HUES6 (cell line): ENCODE measurements at regions not wholly inside any gene's neighbourhood (a gene's known extent, or its start where the extent isn't known, plus 50 kb on each side); places are given as distances from the start of the nearest gene placed in this dataset.

Source experiments
- H3K27ac ChIP-seq: 2 replicates; pipeline ENCODE4 v1.7.0; 2013; ENCODE audit warnings: low read depth, mild to moderate bottlenecking, low read length, inconsistent platforms
- H3K27me3 ChIP-seq: 2 replicates; pipeline ENCODE4 v1.6.1; 2013; ENCODE audit warnings: low read length; ENCODE audit not compliant: control insufficient read depth, insufficient read depth
- H3K36me3 ChIP-seq: 2 replicates; pipeline ENCODE4 v1.6.1; 2013; ENCODE audit warnings: low read length; ENCODE audit not compliant: control insufficient read depth, insufficient read depth
- H3K4me1 ChIP-seq: 2 replicates; pipeline ENCODE4 v1.6.1; 2013; ENCODE audit warnings: low read length; ENCODE audit not compliant: control insufficient read depth, insufficient read depth
- H3K4me3 ChIP-seq: 2 replicates; pipeline ENCODE4 v1.5.1; 2013; ENCODE audit warnings: low read depth, low read length
- H3K9ac ChIP-seq: one replicate; pipeline ENCODE4 v1.6.1; 2013; ENCODE audit warnings: mild to moderate bottlenecking, low read length
- H3K9me3 ChIP-seq: 2 replicates; pipeline ENCODE4 v1.6.1; 2013; ENCODE audit warnings: low read depth, low read length; ENCODE audit not compliant: control insufficient read depth, insufficient read depth

DNA sequence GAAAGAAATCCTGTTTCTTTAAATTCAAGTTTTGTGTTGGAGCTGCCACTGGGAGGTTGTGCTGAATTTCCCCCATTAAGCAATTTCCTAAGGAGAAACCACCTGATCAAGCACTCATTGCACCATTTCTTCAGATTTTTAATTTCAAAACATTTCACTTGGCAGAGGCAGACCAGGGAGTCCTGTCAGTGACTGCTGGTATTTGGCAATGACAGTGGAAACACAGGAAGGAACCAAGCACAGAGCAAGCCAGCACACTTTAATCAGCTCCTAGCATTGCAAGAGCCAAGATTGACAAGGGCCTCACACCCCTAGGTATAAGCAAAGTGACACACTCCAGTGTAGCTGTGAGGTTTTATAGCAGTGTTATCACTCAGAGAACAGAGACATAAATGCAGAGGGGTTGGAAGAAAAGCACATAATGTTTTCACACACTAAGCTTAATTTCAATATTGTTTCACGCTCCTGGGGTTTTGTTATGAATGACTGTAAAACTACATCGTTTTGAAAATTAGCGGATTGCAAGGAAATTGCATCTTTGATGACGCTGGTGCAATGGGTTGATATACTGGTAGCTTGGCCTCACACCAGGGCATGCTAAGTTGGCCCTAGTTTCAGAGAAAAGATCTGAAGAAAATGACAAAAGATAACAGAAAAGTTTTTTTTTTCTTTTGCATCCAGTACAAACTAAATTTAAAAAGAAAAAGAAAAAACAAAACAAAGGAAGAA is 768.4 kb downstream of the TFAP2A start:
- Histone ChIP-seq H3K27ac (no peak overlapping the region), H3K9ac (no peak overlapping the region), H3K4me3 (no peak overlapping the region), H3K36me3 (no peaks in the 10 kb centered on the region), H3K27me3 (no peaks in the 10 kb centered on the region), H3K9me3 (no peaks in the 10 kb centered on the region), H3K4me1 (no peaks in the 10 kb centered on the region)

DNA sequence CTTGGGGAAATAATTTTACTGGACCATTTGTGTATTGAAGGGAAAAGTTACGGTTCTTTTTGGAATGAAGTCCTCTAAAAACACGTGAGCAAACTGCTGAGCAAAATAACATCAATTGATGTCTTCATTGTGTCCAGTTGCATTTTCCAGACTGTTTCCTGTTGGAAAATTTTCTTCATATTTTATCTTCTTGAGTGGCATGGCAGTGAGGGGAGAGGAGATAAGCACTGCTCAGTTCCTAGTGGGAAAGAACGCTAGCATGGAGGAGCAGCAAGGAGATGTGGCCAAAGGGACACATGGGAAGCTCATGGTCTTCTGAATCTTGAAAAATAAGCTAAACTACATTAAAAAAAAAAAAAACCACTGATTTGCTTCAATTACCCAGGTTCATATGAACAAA is 776.0 kb downstream of the TFAP2A start:
- Histone ChIP-seq H3K36me3 (no peaks in the 10 kb centered on the region), H3K27ac (no peak overlapping the region), H3K9me3 (no peaks in the 10 kb centered on the region), H3K9ac (no peak overlapping the region), H3K4me3 (no peak overlapping the region), H3K4me1 (no peaks in the 10 kb centered on the region), H3K27me3 (no peaks in the 10 kb centered on the region)

DNA sequence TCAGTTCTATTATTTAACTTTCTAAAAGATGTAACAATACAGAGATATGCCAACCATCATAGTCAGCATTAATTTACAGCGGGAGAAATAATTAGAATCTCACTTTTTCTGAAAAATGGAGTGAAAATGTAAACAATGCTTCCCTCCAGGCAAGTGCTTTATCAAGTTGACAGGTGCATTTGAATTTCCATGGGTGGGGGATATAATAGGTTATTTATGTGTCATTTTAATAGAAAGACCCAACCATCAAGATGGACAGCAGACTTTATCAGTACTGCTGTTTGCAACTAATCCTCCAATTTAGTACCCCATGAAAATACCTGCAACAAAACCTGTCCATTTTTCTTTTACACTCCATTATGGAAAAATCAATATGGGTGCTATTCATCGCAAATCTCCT is 780.1 kb downstream of the TFAP2A start:
- Histone ChIP-seq H3K36me3 (no peaks in the 10 kb centered on the region), H3K27ac (no peak overlapping the region), H3K27me3 (no peaks in the 10 kb centered on the region), H3K4me3 (no peak overlapping the region), H3K4me1 (no peaks in the 10 kb centered on the region), H3K9me3 (peaks cover 11% of the 10 kb centered on the region), H3K9ac (no peak overlapping the region)

DNA sequence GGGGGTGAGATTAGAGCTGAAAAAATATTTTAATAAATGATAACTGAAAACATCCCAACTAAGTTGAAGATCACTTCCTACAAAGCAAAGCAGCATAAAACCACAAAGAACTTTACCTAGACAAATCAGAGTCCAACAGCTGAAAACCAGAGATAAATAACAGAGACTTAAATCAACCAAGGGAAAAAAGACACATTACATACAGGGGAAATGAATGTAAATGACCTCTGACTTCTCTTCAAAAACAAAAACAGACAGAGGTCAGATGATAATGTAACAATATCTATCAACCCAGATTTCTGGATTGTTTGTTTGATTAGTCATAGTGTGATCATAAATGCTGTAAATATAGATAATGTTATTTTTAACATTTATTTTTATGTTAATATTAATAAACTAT is 782.8 kb downstream of the TFAP2A start:
- Histone ChIP-seq H3K9me3 (peaks cover 11% of the 10 kb centered on the region), H3K4me1 (no peaks in the 10 kb centered on the region), H3K27ac (no peak overlapping the region), H3K9ac (no peak overlapping the region), H3K36me3 (no peaks in the 10 kb centered on the region), H3K27me3 (no peaks in the 10 kb centered on the region), H3K4me3 (no peak overlapping the region)

DNA sequence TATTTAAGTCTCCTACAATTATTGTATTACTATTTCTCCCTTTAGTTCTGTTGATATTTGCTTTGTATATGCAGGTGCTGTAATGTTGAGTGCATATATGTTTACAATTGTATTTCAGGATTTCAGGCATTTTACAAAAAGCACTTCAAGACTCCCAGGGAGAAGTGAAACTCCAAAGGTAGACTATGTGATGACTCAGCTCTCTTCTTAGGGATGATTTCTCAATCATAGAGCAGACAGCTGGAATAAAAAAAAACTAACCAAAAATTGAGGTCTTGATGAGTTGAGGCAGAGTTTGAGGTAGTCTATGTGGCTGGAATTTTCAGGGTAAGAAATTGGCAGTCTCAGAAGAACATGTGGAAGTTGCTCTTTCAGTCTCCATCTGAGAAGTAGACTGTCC is 786.1 kb downstream of the TFAP2A start:
- Histone ChIP-seq H3K9me3 (peaks cover 11% of the 10 kb centered on the region), H3K27ac (no peak overlapping the region), H3K36me3 (no peaks in the 10 kb centered on the region)

DNA sequence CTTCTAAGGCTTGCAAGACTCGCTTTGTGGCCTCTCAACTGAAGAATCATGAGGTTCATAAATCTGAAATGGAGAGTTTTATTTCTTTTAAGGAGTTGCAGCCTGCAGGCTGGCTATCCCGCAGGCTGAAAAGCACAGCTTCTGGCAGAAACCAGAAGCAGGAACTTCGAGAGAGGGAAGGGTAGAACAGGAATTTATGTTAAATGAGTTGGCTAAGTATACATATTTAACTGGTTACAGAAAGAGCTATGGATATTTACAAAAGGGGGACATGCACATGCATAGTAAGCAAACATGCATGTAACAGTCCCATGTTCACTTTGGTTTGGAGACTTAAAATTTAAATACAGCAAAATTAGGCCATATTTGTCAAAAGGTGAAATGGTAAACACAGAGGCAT is 787.0 kb downstream of the TFAP2A start:
- no peak overlapping the region for H3K4me3 ChIP-seq
- peaks cover 11% of the 10 kb centered on the region for H3K9me3 ChIP-seq
- H3K9ac ChIP-seq = no peak overlapping the region
- no peak overlapping the region for H3K27ac ChIP-seq
- H3K4me1 ChIP-seq = no peaks in the 10 kb centered on the region
- no peaks in the 10 kb centered on the region for H3K27me3 ChIP-seq
- H3K36me3 ChIP-seq = no peaks in the 10 kb centered on the region

More for the DNA sequence above, 786.1 kb downstream of the TFAP2A start:
- H3K9ac ChIP-seq = no peak overlapping the region
- no peaks in the 10 kb centered on the region for H3K4me1 ChIP-seq
- no peaks in the 10 kb centered on the region for H3K27me3 ChIP-seq
- H3K4me3 ChIP-seq = no peak overlapping the region

DNA sequence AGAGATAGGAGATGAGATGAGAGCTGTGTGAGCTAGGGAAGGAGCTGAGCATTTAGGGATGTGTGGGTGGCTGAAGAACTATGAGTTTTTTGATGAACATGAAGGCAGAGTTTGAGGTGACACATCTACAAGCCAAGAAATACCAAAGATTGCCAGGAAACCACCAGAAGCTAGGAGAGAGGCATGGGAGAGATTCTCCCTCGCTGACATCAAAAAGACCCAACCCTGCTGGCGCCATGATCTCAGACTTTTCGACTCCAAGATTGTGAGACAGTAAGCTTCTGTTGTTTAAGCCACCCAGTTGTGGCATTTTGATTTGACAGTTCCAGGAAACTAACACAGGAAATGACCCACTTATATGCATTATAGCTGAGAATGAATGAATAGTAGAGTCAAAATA is 790.9 kb downstream of the TFAP2A start:
- Histone ChIP-seq H3K4me1 (no peaks in the 10 kb centered on the region), H3K9ac (no peak overlapping the region), H3K4me3 (no peak overlapping the region), H3K9me3 (no peaks in the 10 kb centered on the region), H3K27ac (no peak overlapping the region), H3K27me3 (no peaks in the 10 kb centered on the region), H3K36me3 (no peaks in the 10 kb centered on the region)

DNA sequence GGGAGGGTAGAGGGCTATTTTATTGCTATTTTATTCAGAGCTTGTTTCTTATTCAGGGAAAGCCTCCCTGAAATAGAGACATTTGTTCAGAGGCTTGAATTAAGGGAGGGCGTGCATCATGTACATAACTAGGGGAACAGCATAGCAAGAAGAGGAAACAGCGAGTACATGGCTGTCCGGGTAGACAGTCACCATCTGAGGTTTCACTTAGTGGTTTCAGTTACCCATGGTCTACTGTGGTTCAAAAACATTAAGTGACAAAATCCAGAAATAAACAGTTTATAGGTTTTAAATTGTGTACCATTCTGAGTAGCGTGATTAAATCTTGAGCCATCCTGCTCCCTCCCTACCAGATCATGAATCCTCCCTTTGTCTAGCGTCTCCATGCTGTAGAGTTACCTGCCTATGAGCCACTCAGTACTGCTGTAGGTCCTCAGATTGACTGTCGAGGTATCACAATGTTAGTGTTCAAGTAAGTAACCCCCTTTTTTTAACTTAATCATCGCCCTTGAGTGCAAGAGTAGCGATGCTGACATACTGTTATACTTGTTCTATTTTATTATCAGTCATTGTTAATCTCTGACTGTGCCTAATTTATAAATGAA is 791.5 kb downstream of the TFAP2A start:
- H3K27me3 ChIP-seq = no peaks in the 10 kb centered on the region
- H3K9ac ChIP-seq = no peak overlapping the region
- no peaks in the 10 kb centered on the region for H3K9me3 ChIP-seq
- H3K36me3 ChIP-seq = no peaks in the 10 kb centered on the region
- H3K4me3 ChIP-seq = no peak overlapping the region
- H3K4me1 ChIP-seq = no peaks in the 10 kb centered on the region
- H3K27ac ChIP-seq = no peak overlapping the region

DNA sequence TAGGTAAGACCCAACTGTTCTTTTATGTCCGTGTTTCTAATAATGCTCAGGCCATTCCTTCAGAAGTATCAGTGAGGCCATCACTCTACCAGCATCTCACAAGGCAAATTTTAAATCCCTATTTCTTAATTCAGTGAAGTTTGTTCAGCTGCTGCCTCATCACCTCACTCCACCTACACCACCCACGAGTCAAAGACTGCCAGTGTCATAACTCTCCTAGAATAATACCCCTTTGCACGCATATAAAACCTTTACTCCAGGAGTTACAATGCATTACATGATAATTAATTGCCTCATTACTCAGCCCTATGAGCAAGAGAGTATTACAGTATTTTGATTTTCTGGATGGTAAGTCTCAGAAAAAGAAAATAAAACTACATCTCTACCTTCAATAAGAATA is 793.6 kb downstream of the TFAP2A start:
- H3K27me3 ChIP-seq = no peaks in the 10 kb centered on the region
- H3K9ac ChIP-seq = no peak overlapping the region
- no peaks in the 10 kb centered on the region for H3K36me3 ChIP-seq
- H3K9me3 ChIP-seq = no peaks in the 10 kb centered on the region
- H3K4me1 ChIP-seq = no peaks in the 10 kb centered on the region
- H3K27ac ChIP-seq = no peak overlapping the region
- H3K4me3 ChIP-seq = no peak overlapping the region

DNA sequence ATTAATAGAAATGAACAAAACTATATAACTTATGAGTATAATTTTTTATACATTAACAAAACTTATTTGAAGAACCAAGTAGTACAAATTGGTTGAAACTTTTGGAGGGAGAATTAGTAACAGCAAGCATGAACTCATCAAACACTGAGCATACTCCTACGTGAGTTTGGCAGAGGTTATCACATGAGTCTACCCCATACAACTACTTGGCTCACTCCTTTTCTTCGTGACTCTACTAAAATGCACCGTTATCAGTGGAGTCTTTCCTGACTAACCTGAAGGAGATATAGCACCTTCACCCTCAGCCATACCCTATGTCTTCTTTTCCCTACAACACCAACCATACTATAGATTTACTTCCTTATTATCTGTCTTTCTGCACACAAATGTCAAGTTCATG is 794.2 kb downstream of the TFAP2A start:
- H3K36me3 ChIP-seq = no peaks in the 10 kb centered on the region
- no peak overlapping the region for H3K27ac ChIP-seq
- no peaks in the 10 kb centered on the region for H3K27me3 ChIP-seq
- no peak overlapping the region for H3K4me3 ChIP-seq
- H3K9ac ChIP-seq = no peak overlapping the region
- no peaks in the 10 kb centered on the region for H3K4me1 ChIP-seq
- H3K9me3 ChIP-seq = no peaks in the 10 kb centered on the region

DNA sequence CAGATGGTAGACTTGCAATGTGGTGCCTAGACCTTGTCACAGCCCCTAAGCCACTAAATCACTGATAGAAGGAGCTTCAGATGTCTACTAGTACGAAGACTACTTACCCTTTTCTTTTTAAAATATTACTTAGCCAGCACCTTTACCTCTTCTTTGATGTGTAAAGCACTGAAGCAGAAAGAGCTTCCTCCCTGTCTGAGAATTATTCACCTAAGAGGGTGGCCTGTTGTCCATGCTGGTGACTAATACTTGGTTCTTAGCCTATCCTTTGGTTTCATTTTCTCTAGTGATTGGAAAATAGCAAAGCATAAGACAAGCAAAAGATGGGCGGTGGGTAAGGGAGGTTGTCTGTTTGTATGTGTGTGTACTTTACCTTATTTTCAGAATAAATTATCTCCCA is 794.6 kb downstream of the TFAP2A start:
- Histone ChIP-seq H3K36me3 (no peaks in the 10 kb centered on the region), H3K4me3 (no peak overlapping the region), H3K4me1 (no peaks in the 10 kb centered on the region), H3K9me3 (no peaks in the 10 kb centered on the region), H3K9ac (no peak overlapping the region), H3K27me3 (no peaks in the 10 kb centered on the region), H3K27ac (no peak overlapping the region)
